Omental fat pad (tissue), 3 donors: ENCODE measurements at regions not wholly inside any gene's neighbourhood (a gene's known extent, or its start where the extent isn't known, plus 50 kb on each side); places are given as distances from the start of the nearest gene placed in this dataset.

Source experiments
- ATAC-seq: fragments of 150-250 bp; one replicate; pipeline ENCODE4 v1.9.1; 2016; ENCODE audit warnings: mild to moderate bottlenecking, moderate library complexity; ENCODE audit not compliant: low FRiP score
- DNase-seq: peaks from one replicate; pipeline ENCODE4 v3.0.0-alpha.2; 2019; ENCODE audit warnings: low spot score
- CTCF ChIP-seq, 3 donors: fragments of 450-650 bp; IDR thresholded peaks; one replicate each; pipeline ENCODE4 v1.5.1; 2016 to 2017; ENCODE audit warnings: antibody characterized with exemption in 3 of 3, mild to moderate bottlenecking in 3 of 3, moderate library complexity in 2 of 3

DNA sequence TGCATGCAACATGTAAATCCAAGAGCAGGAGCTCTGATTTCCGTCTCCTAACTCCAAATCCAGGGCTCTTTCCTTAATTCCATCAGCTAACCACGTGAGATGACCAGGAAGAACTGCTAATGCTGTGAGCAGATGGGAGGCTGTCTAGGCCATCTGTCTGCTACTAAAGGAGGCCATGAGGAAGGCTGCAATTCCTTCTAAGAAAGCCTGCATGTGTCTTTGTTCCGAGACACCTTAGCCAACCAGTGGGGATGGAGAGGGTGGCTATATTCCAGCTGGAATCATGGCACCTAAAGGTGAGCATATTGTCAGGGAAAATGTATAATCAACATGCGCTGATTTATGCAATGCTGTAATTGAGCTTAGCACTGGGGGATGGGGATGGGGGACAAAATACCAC, 267.2 kb upstream of the CDH5 start:
- no peak for DNase-seq
- TF ChIP-seq CTCF (IDR thresholded peaks at IDR 0.05), result no peak
- no peak for ATAC-seq

DNA sequence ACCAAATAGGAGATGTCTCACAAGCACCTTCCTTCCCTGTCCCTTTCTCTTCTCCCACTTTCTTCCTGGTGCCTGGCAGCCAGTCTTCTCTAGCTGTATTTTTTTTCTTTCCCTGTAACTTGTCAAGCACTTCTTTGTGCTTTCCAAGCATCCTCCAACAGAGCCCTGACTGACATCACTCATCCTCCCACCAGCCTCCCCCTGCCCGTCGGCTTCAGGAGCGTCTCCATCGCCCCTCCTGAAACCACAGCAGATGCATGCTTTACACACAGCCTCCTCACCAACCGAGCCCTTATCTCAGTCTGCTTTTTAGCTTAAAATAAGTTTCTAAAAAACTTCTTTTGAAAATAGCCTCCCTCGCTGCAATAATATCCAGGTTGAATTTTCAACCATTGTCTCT, 268.7 kb upstream of the CDH5 start:
- no peak for TF ChIP-seq CTCF (IDR thresholded peaks at IDR 0.05)
- ATAC-seq (no peak), DNase-seq (no peak)

DNA sequence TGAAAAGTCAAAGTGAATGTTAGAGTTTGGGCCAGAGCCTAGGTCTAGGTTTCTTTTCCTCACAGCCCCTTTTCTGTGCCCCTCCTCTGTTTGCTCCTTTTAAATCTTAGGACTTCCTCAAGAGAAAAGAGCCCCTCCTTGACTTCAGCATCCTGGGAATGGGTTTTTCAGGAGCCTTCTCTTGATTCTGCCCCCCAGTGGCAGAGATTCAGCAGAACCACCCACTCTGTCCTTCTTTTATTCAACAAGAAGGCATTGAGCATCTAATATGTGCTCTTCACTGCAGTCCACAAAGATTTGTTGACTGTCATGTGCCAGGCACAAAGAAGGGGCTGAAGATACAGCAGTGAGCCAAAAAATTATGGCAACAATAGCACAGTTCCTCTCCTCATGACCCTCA, 270.8 kb upstream of the CDH5 start:
- ATAC-seq (no peak), DNase-seq (no peak)
- no peak for TF ChIP-seq CTCF (IDR thresholded peaks at IDR 0.05)

DNA sequence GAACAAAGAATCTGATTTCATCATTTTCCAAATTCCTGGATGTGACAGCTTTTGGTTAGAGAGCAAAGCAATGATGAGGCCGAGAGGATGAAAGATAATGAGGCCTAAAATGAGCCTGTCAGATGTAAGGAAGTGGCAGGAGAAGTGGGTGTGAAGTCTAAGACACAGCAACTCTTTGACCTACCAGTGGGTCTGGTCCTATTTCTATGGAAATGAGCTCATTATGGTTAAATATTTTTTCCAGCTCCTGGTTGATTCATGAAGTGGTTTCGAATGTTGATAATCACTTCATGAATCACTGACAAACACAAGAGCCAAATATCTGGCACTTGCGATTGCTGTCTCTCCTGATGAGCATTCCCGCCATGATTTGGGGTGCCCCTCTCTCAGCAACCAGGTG, 273.3 kb upstream of the CDH5 start:
- DNase-seq (no peak), ATAC-seq (no peak)
- no peak for TF ChIP-seq CTCF (IDR thresholded peaks at IDR 0.05)

GRCh38 chr16:66091471-66091891, 275.0 kb upstream of the CDH5 start:
- TF ChIP-seq CTCF (IDR thresholded peaks at IDR 0.05), result no peak
- no peak for ATAC-seq
- DNase-seq, result no peak

DNA sequence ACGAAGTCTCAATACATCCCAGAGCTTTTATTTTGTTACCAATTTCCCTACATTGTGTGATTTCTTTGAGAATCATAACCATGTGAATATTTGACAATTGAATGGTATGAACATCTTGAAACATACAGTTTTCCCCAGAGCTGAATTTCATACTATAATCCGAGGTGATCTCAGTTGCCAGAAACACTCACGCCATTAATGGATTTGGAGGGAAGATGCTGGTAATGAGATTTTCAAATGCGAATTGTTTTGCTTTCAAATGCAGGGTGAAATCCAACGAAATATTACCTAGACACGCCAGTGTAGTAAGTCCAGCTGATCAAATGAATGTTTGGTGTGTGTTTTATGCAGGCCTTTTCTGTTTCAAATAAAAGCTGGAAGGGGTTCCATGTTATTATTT, 277.8 kb upstream of the CDH5 start:
- ATAC-seq (no peak), DNase-seq (no peak)
- no peak for TF ChIP-seq CTCF (IDR thresholded peaks at IDR 0.05)

- no peak for ATAC-seq
- DNase-seq, result no peak
- no peak for TF ChIP-seq CTCF (IDR thresholded peaks at IDR 0.05)
Measured at GRCh38 chr16:66087308-66087707, 279.2 kb upstream of the CDH5 start.
